ENCODE measurements at regions not wholly inside any gene's neighbourhood (a gene's known extent, or its start where the extent isn't known, plus 50 kb on each side); places are given as distances from the start of the nearest gene placed in this dataset.

GRCh38 chr5:82799361-82800077 lies 277.7 kb downstream of the TMEM167A start (continued):
- no peak for TF ChIP-seq PRPF4 (IDR thresholded peaks at IDR 0.05; ENCODE audit: low read depth, low read length, poor library complexity, severe bottlenecking)
- no peak for TF ChIP-seq ZXDC (CRISPR knock-in tag; IDR thresholded peaks at IDR 0.05)
- no peak for TF ChIP-seq AGO1 (IDR thresholded peaks at IDR 0.05; ENCODE audit: low read depth, low read length, poor library complexity, severe bottlenecking)
- TF ChIP-seq PAXIP1 (CRISPR knock-in tag; conservative IDR thresholded peaks at IDR 0.05): no peak
- TF ChIP-seq ZFYVE20 (CRISPR knock-in tag; IDR thresholded peaks at IDR 0.05; ENCODE audit: borderline replicate concordance, low read depth): no peak
- TF ChIP-seq ATF1 (CRISPR knock-in tag; IDR thresholded peaks at IDR 0.05): no peak
- TF ChIP-seq ZNF274 (CRISPR knock-in tag; IDR thresholded peaks at IDR 0.05): no peak
- no peak for TF ChIP-seq ZNF7 (CRISPR knock-in tag; IDR thresholded peaks at IDR 0.05)

Measured in HepG2 (cell line).